HG02884 (cell line): ENCODE measurements at regions not wholly inside any gene's neighbourhood (a gene's known extent, or its start where the extent isn't known, plus 50 kb on each side); places are given as distances from the start of the nearest gene placed in this dataset.

ENCODE experiments used
- ATAC-seq: cut with Tn5 transposase; IDR thresholded peaks from one replicate; pipeline ENCODE4 v1.9.1; 2021; ENCODE audit warnings: mild to moderate bottlenecking, moderate library complexity; ENCODE audit not compliant: unreplicated experiment

GRCh38 chr2:59654710-59655109, 898.7 kb downstream of the BCL11A start:
- no peak for ATAC-seq

GRCh38 chr2:59653164-59653563, 900.3 kb downstream of the BCL11A start:
- ATAC-seq = no peak

DNA sequence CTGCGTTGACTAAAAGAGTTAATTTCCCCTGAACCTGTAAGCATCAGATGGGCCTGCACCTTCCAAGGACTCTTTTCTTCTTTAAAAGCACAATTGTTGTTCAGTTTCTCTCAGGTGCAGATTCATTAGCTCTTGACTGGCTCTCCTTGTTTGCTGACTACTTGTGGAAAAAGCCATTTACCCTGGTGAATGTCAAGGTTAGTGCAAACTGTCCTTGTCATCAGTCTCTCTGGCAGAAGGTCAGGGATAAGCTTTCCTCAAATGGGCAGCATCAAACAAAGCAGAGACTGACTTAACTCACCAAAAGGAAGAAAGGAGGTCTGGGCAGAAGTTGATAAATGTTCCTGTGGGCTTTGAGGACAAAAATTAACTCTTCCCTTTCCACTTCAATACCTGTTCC, 922.7 kb downstream of the BCL11A start:
- ATAC-seq = no peak

DNA sequence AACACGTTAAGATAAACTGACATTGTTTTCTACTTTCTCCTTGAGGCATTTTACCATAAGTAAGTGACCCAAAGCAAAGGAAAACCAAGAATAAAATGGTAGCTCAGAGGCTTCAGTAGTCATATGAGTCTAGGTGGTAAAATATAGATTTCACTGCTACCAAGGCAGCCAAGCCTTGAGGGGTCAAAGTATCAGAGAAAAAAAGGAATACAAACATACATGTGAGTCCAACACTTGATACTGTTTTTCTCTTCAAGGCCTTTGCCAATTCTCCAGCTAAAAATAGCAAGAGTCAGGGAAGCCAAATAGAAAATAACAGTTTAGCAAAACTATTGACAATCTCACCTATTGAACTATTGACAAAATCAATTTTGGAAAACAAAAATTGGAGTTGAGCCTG, 925.9 kb downstream of the BCL11A start:
- ATAC-seq = no peak

GRCh38 chr2:59622599-59623308, 930.7 kb downstream of the BCL11A start:
- ATAC-seq = no peak

- ATAC-seq = no peak
Measured at GRCh38 chr2:59604123-59604522, 949.3 kb downstream of the BCL11A start.

DNA sequence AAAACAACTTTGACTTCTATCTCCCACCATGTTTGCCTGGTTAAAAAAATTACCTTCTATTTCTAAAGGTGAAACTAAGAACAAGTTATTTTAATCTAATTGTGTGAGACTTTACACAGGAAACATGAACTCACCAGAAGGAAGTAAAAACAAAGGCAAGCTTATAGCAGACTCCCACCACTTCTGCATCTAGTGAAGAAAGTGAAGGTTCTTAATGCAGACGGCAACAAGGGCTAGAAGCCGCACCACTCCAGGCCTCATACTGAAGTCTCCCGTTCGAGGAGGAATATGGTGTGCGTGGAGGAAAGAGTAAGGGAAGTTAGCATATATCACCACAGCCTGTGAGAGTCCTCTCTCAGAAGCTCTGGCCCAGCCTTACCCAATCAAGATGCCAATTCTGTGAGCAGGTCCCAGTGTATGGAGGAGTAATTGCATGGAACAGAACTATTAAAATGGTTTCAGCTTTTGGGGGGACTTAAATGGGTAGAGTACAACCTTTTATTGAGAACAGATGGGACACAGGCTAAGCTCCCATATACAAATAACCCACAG, 958.7 kb downstream of the BCL11A start:
- ATAC-seq = peak; percentile 76

GRCh38 chr2:59590798-59591197, 962.7 kb downstream of the BCL11A start:
- ATAC-seq = no peak

GRCh38 chr2:59589881-59590280, 963.6 kb downstream of the BCL11A start:
- no peak for ATAC-seq

GRCh38 chr2:59588286-59588685, 965.2 kb downstream of the BCL11A start:
- ATAC-seq = no peak

GRCh38 chr2:59586176-59586575, 967.3 kb downstream of the BCL11A start:
- ATAC-seq = no peak

DNA sequence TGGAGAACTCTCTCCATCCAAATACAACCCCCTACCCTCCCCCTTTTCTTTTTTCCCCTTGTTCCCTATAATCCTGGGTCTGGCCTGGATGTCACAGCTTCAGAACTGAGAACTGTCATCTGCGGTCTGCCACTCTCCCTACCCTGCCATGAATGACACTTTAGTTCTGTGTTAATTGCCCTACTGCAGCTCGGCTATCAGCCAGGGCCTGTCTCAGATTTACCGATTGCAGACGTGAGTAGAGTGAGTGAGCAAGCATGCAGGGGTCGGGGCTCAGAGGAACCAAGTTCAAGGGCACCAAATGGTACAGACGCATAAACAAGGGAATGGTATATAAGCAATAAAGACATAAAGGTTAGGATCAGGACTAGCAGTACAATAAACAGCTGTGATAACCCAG, 967.8 kb downstream of the BCL11A start:
- ATAC-seq = no peak

DNA sequence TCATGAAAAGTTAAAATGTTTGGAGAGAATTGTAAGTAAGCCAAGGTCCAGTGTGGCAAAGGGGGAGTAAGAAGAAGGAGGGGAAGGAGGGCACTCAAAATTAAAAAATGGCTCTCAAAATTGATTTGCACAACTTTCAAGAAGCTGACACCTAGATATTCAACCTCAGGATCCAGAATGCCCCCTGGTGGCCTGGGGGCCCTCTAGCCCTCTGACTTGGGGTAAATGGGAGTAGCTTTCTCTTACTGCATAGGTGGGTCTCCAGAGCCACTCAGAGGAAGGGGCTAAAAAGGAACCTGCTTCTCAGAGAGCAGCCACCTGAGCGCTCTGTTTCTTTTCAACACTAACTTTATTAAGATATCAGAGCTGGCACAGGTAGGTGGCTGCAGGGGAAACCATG, 968.5 kb downstream of the BCL11A start:
- no peak for ATAC-seq

- ATAC-seq = no peak
Measured at GRCh38 chr2:59583173-59583765, 970.2 kb downstream of the BCL11A start.

DNA sequence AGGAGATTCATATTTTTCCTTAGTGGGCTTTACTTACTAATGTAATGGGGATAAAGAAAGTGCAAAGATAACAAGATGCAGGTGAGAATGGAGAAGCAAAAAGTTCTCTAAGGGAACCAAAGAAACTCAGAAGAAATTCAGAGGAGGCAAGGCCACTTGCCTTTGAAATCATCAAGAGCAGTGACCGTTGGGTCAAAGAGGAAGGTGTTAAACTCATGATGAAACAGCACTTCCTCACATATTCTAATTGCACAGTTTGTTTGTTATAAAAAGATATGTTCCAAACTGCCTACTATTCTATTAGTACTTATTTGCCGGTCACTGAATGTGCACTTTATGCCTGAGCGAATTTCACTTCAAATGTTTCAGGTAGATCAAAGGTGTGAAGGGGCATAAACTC, 975.1 kb downstream of the BCL11A start:
- no peak for ATAC-seq

GRCh38 chr2:59575191-59575590, 978.3 kb downstream of the BCL11A start:
- no peak for ATAC-seq

DNA sequence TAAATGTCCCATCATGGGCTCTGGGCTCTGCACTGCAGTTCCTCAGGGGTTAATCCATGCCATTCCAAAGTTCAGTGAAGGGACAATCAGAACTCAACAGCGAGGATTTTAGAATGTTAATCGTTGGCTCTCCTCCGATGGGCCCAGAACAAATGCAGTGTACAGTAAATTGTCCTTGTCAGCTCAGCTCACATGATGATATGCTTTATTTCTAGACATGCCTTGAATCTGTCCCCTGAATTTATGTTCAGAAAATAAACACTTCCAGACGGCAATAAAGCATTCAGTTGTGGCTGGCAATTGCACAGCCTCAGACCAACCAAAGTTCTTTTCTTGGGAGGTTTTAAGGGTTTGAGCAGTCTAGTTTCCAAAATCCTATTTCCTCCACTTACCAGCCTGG, 981.2 kb downstream of the BCL11A start:
- no peak for ATAC-seq

DNA sequence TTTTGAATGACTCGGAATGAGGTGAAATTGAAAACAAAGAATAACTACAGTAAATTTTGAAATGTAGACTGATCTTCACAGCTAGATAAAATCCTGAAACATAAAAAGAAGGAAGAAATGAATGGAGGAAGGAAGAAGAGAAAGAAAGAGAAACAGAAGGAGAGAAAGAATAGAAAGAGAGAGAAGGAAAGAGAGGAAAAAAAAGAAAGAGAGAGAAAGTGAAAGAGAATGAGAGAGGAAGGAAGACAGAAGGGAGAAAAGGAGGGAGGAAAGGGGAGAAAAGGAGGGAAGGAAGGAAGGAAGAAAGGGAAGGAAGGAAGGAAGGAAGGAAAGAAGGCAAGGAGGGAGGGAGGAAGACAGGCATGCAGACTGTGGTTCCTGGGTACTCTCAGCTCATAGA, 982.6 kb downstream of the BCL11A start:
- ATAC-seq = no peak

DNA sequence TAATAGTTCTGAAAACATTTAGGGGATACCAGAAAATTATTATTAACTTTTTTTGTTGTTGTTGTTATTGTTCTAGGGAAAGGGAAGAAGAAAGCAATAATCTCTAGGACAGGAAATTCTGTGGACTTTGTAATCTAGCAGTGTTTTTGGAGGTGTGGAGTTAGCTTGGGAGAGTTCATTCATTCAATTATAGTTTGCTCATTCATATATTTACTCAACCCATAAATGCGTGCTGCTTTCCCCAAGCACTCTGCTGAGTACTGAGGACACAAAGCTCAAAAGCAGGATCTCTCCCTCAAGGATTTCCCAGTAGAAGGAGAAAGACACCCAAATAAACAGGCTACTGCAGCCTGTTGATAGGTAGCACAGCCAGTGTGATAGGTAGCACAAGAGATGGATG, 984.3 kb downstream of the BCL11A start:
- ATAC-seq = no peak

DNA sequence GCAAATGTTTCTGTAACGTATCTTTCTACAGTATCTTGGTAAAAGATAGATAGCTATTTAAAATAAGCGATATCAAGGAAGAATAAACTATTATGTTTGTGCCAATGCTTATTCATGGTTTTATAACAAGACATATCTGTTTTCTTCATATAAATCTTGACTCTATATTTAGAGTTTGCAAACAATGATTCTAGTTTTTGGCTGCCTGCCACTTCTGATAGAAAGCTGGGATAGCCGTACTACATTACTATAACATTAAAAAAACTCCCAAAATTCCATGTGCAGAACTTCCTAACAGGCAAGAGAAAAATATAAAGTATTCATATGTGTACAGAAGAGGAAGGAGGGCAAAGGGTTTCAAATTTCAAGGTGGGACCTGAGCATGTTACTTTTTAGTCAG, 985.0 kb downstream of the BCL11A start:
- ATAC-seq = no peak

DNA sequence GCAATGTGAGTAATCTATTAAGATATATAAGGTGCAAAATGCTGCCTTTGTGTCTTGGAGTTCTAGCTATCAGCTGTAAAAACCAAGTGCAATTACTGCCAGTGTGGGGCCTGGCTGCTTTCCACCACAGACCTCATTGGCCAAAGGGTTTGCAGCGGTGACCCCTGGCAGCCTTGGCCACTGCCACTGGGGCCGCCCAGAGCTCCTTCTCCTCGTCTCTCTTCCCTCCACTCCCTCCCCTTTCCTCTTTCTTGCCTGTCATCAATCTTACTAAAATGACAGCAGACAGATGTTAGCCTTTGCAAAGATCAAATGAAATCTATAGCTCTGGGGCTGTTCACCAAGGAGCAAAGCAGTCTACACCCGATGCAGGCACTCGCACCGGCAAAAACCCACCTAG, 986.3 kb downstream of the BCL11A start:
- no peak for ATAC-seq

- ATAC-seq = no peak
Measured at GRCh38 chr2:59566739-59567138, 986.7 kb downstream of the BCL11A start.

GRCh38 chr2:59561281-59561680, 992.2 kb downstream of the BCL11A start:
- ATAC-seq = no peak
